GM10266 (cell line): ENCODE measurements at regions not wholly inside any gene's neighbourhood (a gene's known extent, or its start where the extent isn't known, plus 50 kb on each side); places are given as distances from the start of the nearest gene placed in this dataset.

Experiments used
- DNase-seq: peaks from one replicate; pipeline ENCODE4 v3.0.0; 2012; ENCODE audit errors: extremely low spot score
- TF ChIP-seq, protein P1 (sequence below): IDR thresholded peaks from 2 replicates; pipeline ENCODE4 v1.5.1; 2012; ENCODE audit warnings: mild to moderate bottlenecking, low read depth; ENCODE audit not compliant: control insufficient read depth, insufficient read depth; ENCODE audit errors: missing control alignments

DNA sequence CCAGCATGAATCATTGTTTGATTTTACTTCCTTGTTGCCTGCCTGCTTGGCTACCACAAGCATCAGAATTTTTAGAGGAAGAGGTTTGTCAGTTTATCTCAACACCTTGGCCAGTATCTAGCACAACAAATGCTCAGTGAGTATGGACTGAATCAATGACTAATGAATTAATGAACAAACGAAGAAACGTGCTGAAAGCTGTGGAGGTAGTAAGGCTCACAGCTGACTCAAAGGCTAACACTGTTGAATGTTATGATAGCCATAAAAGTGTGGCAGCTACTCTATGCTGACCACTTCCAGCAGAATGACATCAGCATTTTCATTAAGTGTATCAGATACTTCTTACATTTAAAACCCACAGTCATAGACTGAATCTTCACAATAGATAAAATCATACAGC lies 543.4 kb downstream of the IRS1 start:
- TF ChIP-seq, protein P1, sequence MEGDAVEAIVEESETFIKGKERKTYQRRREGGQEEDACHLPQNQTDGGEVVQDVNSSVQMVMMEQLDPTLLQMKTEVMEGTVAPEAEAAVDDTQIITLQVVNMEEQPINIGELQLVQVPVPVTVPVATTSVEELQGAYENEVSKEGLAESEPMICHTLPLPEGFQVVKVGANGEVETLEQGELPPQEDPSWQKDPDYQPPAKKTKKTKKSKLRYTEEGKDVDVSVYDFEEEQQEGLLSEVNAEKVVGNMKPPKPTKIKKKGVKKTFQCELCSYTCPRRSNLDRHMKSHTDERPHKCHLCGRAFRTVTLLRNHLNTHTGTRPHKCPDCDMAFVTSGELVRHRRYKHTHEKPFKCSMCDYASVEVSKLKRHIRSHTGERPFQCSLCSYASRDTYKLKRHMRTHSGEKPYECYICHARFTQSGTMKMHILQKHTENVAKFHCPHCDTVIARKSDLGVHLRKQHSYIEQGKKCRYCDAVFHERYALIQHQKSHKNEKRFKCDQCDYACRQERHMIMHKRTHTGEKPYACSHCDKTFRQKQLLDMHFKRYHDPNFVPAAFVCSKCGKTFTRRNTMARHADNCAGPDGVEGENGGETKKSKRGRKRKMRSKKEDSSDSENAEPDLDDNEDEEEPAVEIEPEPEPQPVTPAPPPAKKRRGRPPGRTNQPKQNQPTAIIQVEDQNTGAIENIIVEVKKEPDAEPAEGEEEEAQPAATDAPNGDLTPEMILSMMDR, result no peak
- no peak for DNase-seq

GRCh38 chr2:226251661-226252060 lies 548.0 kb downstream of the IRS1 start:
- no peak for DNase-seq
- TF ChIP-seq, protein P1, result no peak

DNA sequence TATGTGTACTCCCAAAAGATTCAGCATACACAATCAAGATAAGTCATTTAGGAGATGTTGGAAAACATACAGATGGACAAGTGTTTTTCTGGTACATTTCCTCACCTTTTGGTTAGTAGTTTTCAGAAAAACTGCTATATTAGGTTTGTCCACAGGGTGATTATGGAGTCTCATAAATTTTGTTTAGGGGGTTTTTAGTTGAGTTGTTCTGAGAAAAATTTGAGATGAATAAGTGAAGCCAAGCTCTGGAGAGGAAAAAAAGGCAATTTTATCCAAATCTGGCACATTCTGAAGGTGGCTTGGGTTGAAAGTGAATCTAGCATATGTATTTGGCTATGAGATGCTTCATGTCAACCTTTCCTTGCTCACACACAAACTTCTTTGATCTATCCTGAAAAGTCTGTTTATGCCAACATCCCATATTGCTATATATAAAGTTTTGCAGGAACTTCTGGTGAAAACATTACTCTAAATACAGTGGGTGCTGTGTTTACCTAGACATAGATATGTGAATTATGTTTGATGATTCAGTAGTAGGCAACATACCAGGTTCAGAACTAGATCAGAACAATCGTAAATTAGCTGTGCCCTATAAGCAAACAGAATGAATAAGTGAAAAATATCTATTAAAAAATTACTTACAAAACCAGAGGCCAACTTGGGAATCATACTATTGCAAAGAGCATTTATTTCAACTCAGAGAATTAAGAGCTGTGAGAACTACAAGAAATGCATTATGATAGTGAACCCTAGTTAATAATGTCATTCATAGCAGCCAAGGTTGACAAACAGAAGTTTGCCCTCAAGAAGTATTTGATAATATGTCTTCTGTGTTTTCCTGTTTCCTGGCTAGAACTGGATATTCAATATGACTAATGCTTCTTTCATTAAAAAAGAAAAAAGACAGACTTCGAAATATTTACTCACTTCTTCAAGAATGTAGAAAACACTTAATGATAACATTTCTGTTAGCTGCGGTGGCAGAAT lies 552.0 kb downstream of the IRS1 start:
- DNase-seq, result no peak
- TF ChIP-seq, protein P1, result no peak

- DNase-seq, result no peak
- TF ChIP-seq, protein P1, result no peak
These were observed 565.4 kb downstream of the IRS1 start for GRCh38 chr2:226234187-226234586.

- DNase-seq, result no peak
- TF ChIP-seq, protein P1, result no peak
These were observed 566.2 kb downstream of the IRS1 start for GRCh38 chr2:226233388-226233787.

DNA sequence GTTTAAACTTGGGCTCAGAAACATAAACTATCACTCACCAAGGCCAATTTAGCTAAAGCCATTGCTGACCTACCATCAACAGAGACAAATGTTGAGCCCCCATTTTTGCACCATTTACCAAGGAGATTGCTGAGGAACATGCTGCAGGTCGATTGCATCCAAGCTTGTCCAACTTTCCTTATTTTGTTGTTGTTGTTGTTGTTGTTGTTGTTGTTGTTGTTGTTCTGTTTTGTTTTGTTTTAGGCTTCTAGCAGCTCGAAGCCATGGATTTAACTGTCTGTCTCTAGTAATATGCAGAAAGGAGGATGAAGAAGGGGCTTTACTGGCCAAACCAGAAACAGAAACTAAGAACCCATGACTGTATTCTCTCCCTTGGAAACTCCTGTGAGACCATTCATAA lies 571.5 kb downstream of the IRS1 start:
- TF ChIP-seq, protein P1, result no peak
- no peak for DNase-seq

DNA sequence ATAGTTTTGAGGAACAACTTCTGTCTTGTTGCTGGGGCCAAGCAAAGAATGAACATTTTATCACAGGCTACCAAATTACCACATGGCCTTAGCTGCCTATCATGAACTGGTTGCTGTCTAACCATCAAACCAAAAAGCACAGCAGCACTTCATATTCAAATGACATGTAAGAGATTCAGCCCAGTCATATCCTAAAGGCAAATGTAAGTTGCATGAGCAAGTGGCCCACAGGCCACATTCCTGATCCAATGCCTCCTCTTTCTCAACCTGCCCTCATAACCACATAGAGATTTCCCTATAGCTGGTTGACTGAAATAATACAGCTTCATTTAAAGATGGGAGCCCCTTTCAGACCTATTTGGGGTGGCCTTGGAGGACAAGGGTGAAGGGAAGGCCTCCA lies 572.3 kb downstream of the IRS1 start:
- no peak for DNase-seq
- TF ChIP-seq, protein P1, result no peak
